ENCODE measurements at regions not wholly inside any gene's neighbourhood (a gene's known extent, or its start where the extent isn't known, plus 50 kb on each side); places are given as distances from the start of the nearest gene placed in this dataset.

GRCh38 chr7:96440328-96440727 is 118.4 kb upstream of the SLC25A13 start:
- no peaks in the 10 kb centered on the region for H3K36me3 ChIP-seq (ENCODE audit: control insufficient read depth in 1 of 2, insufficient read depth in 2 of 2, low read length in 2 of 2)
- no peak overlapping the region for H3K4ac ChIP-seq (ENCODE audit: low read depth, low read length)
- H2AFZ ChIP-seq (ENCODE audit: insufficient read depth, low read length, poor library complexity) = no peak overlapping the region
- no peak overlapping the region for H2BK12ac ChIP-seq (ENCODE audit: low read length)
- H2BK5ac ChIP-seq (ENCODE audit: low read depth, low read length, poor library complexity) = no peak overlapping the region
- H3K27me3 ChIP-seq (ENCODE audit: insufficient read depth, low read length) = no peaks in the 10 kb centered on the region
- no peak overlapping the region for H3K4me3 ChIP-seq (ENCODE audit: low read depth, low read length)
- no peak overlapping the region for H3K4me2 ChIP-seq (ENCODE audit: low read length)
- H4K8ac ChIP-seq (ENCODE audit: low read depth, low read length) = no peak overlapping the region
- no peak overlapping the region for H3K18ac ChIP-seq (ENCODE audit: low read length)
- no peaks in the 10 kb centered on the region for H3K79me2 ChIP-seq (ENCODE audit: control insufficient read depth, insufficient read depth, low read length, poor library complexity)
- no CpG with 5 or more reads among the region's 4 CpGs for WGBS (ENCODE audit: extremely low coverage, insufficient coverage, insufficient read length)
- no peaks in the 10 kb centered on the region for H3K79me1 ChIP-seq (ENCODE audit: low read length)
- H3K9ac ChIP-seq (ENCODE audit: low read length) = no peak overlapping the region
- no peak overlapping the region for H3K23ac ChIP-seq (ENCODE audit: low read length)
- H2BK120ac ChIP-seq (ENCODE audit: insufficient read depth, low read length, poor library complexity) = no peak overlapping the region
- no peak overlapping the region for H4K91ac ChIP-seq (ENCODE audit: low read depth, low read length)
- no peaks in the 10 kb centered on the region for H3K9me3 ChIP-seq (ENCODE audit: insufficient read depth, low read depth, low read length)
- H3K14ac ChIP-seq (ENCODE audit: low read length) = no peak overlapping the region
- H4K12ac ChIP-seq (ENCODE audit: low read depth, low read length) = no peak overlapping the region
- no peak for DNase-seq
- H2AK5ac ChIP-seq (ENCODE audit: low read length) = no peak overlapping the region
- H3K27ac ChIP-seq (ENCODE audit: low read depth, low read length) = no peak overlapping the region
- H3K4me1 ChIP-seq (ENCODE audit: control insufficient read depth in 1 of 2, insufficient read depth in 2 of 2, low read length in 2 of 2) = no peaks in the 10 kb centered on the region

- no peak overlapping the region for H3K23ac ChIP-seq (ENCODE audit: low read length)
- no peak overlapping the region for H2AFZ ChIP-seq (ENCODE audit: insufficient read depth, low read length, poor library complexity)
- H3K27me3 ChIP-seq (ENCODE audit: insufficient read depth, low read length) = no peaks in the 10 kb centered on the region
- no peaks in the 10 kb centered on the region for H3K79me2 ChIP-seq (ENCODE audit: control insufficient read depth, insufficient read depth, low read length, poor library complexity)
- no peaks in the 10 kb centered on the region for H3K4me1 ChIP-seq (ENCODE audit: control insufficient read depth in 1 of 2, insufficient read depth in 2 of 2, low read length in 2 of 2)
- H3K27ac ChIP-seq (ENCODE audit: low read depth, low read length) = no peak overlapping the region
- no peak overlapping the region for H3K4me3 ChIP-seq (ENCODE audit: low read depth, low read length)
- H4K91ac ChIP-seq (ENCODE audit: low read depth, low read length) = no peak overlapping the region
- no peaks in the 10 kb centered on the region for H3K36me3 ChIP-seq (ENCODE audit: control insufficient read depth in 1 of 2, insufficient read depth in 2 of 2, low read length in 2 of 2)
- no peak overlapping the region for H3K4me2 ChIP-seq (ENCODE audit: low read length)
- no peak overlapping the region for H2BK12ac ChIP-seq (ENCODE audit: low read length)
- H3K9ac ChIP-seq (ENCODE audit: low read length) = no peak overlapping the region
- no peak overlapping the region for H4K8ac ChIP-seq (ENCODE audit: low read depth, low read length)
- no peak overlapping the region for H3K14ac ChIP-seq (ENCODE audit: low read length)
- no peak overlapping the region for H2BK120ac ChIP-seq (ENCODE audit: insufficient read depth, low read length, poor library complexity)
- H3K79me1 ChIP-seq (ENCODE audit: low read length) = no peaks in the 10 kb centered on the region
- no peak overlapping the region for H2AK5ac ChIP-seq (ENCODE audit: low read length)
- no peak overlapping the region for H4K12ac ChIP-seq (ENCODE audit: low read depth, low read length)
- no peaks in the 10 kb centered on the region for H3K9me3 ChIP-seq (ENCODE audit: insufficient read depth, low read depth, low read length)
- H3K4ac ChIP-seq (ENCODE audit: low read depth, low read length) = no peak overlapping the region
- no peak for DNase-seq
- no peak overlapping the region for H2BK5ac ChIP-seq (ENCODE audit: low read depth, low read length, poor library complexity)
- no peak overlapping the region for H3K18ac ChIP-seq (ENCODE audit: low read length)
These were observed 115.0 kb upstream of the SLC25A13 start for GRCh38 chr7:96436880-96437279.

- H3K9me3 ChIP-seq (ENCODE audit: insufficient read depth, low read depth, low read length) = no peaks in the 10 kb centered on the region
- no peaks in the 10 kb centered on the region for H3K79me2 ChIP-seq (ENCODE audit: control insufficient read depth, insufficient read depth, low read length, poor library complexity)
- H2AFZ ChIP-seq (ENCODE audit: insufficient read depth, low read length, poor library complexity) = no peak overlapping the region
- no peak overlapping the region for H2BK5ac ChIP-seq (ENCODE audit: low read depth, low read length, poor library complexity)
- H4K91ac ChIP-seq (ENCODE audit: low read depth, low read length) = no peak overlapping the region
- H3K4me1 ChIP-seq (ENCODE audit: control insufficient read depth in 1 of 2, insufficient read depth in 2 of 2, low read length in 2 of 2) = no peaks in the 10 kb centered on the region
- H3K27me3 ChIP-seq (ENCODE audit: insufficient read depth, low read length) = no peaks in the 10 kb centered on the region
- no peak overlapping the region for H3K4me3 ChIP-seq (ENCODE audit: low read depth, low read length)
- no peak overlapping the region for H3K23ac ChIP-seq (ENCODE audit: low read length)
- H2BK120ac ChIP-seq (ENCODE audit: insufficient read depth, low read length, poor library complexity) = no peak overlapping the region
- H2AK5ac ChIP-seq (ENCODE audit: low read length) = no peak overlapping the region
- no CpG with 5 or more reads among the region's 3 CpGs for WGBS (ENCODE audit: extremely low coverage, insufficient coverage, insufficient read length)
- no peak for DNase-seq
- H3K4me2 ChIP-seq (ENCODE audit: low read length) = no peak overlapping the region
- H3K9ac ChIP-seq (ENCODE audit: low read length) = no peak overlapping the region
- H3K4ac ChIP-seq (ENCODE audit: low read depth, low read length) = no peak overlapping the region
- H2BK12ac ChIP-seq (ENCODE audit: low read length) = no peak overlapping the region
- H3K18ac ChIP-seq (ENCODE audit: low read length) = no peak overlapping the region
- no peak overlapping the region for H3K14ac ChIP-seq (ENCODE audit: low read length)
- H3K79me1 ChIP-seq (ENCODE audit: low read length) = no peaks in the 10 kb centered on the region
- H3K36me3 ChIP-seq (ENCODE audit: control insufficient read depth in 1 of 2, insufficient read depth in 2 of 2, low read length in 2 of 2) = no peaks in the 10 kb centered on the region
- H3K27ac ChIP-seq (ENCODE audit: low read depth, low read length) = no peak overlapping the region
- no peak overlapping the region for H4K8ac ChIP-seq (ENCODE audit: low read depth, low read length)
- H4K12ac ChIP-seq (ENCODE audit: low read depth, low read length) = no peak overlapping the region
These were observed 108.5 kb upstream of the SLC25A13 start for GRCh38 chr7:96430356-96430755.

GRCh38 chr7:96427143-96427542 is 105.2 kb upstream of the SLC25A13 start:
- no peak overlapping the region for H3K14ac ChIP-seq (ENCODE audit: low read length)
- H2BK5ac ChIP-seq (ENCODE audit: low read depth, low read length, poor library complexity) = no peak overlapping the region
- H3K4me1 ChIP-seq (ENCODE audit: control insufficient read depth in 1 of 2, insufficient read depth in 2 of 2, low read length in 2 of 2) = no peaks in the 10 kb centered on the region
- H4K91ac ChIP-seq (ENCODE audit: low read depth, low read length) = no peak overlapping the region
- H3K4ac ChIP-seq (ENCODE audit: low read depth, low read length) = no peak overlapping the region
- no peak overlapping the region for H4K8ac ChIP-seq (ENCODE audit: low read depth, low read length)
- H3K9me3 ChIP-seq (ENCODE audit: insufficient read depth, low read depth, low read length) = no peaks in the 10 kb centered on the region
- no peak overlapping the region for H2BK120ac ChIP-seq (ENCODE audit: insufficient read depth, low read length, poor library complexity)
- WGBS (ENCODE audit: extremely low coverage, insufficient coverage, insufficient read length) = no CpG with 5 or more reads among the region's 4 CpGs
- no peaks in the 10 kb centered on the region for H3K79me2 ChIP-seq (ENCODE audit: control insufficient read depth, insufficient read depth, low read length, poor library complexity)
- no peak for DNase-seq
- H3K4me3 ChIP-seq (ENCODE audit: low read depth, low read length) = no peak overlapping the region
- no peak overlapping the region for H3K4me2 ChIP-seq (ENCODE audit: low read length)
- no peak overlapping the region for H2AK5ac ChIP-seq (ENCODE audit: low read length)
- H3K9ac ChIP-seq (ENCODE audit: low read length) = no peak overlapping the region
- no peaks in the 10 kb centered on the region for H3K36me3 ChIP-seq (ENCODE audit: control insufficient read depth in 1 of 2, insufficient read depth in 2 of 2, low read length in 2 of 2)
- no peak overlapping the region for H2BK12ac ChIP-seq (ENCODE audit: low read length)
- no peak overlapping the region for H4K12ac ChIP-seq (ENCODE audit: low read depth, low read length)
- H3K79me1 ChIP-seq (ENCODE audit: low read length) = no peaks in the 10 kb centered on the region
- H3K18ac ChIP-seq (ENCODE audit: low read length) = no peak overlapping the region
- no peak overlapping the region for H2AFZ ChIP-seq (ENCODE audit: insufficient read depth, low read length, poor library complexity)
- H3K27ac ChIP-seq (ENCODE audit: low read depth, low read length) = no peak overlapping the region
- no peaks in the 10 kb centered on the region for H3K27me3 ChIP-seq (ENCODE audit: insufficient read depth, low read length)
- no peak overlapping the region for H3K23ac ChIP-seq (ENCODE audit: low read length)

GRCh38 chr7:96426685-96427084 is 104.8 kb upstream of the SLC25A13 start:
- H3K4ac ChIP-seq (ENCODE audit: low read depth, low read length) = no peak overlapping the region
- no peak overlapping the region for H3K27ac ChIP-seq (ENCODE audit: low read depth, low read length)
- no peaks in the 10 kb centered on the region for H3K79me2 ChIP-seq (ENCODE audit: control insufficient read depth, insufficient read depth, low read length, poor library complexity)
- no peaks in the 10 kb centered on the region for H3K36me3 ChIP-seq (ENCODE audit: control insufficient read depth in 1 of 2, insufficient read depth in 2 of 2, low read length in 2 of 2)
- no peak overlapping the region for H3K18ac ChIP-seq (ENCODE audit: low read length)
- H2BK5ac ChIP-seq (ENCODE audit: low read depth, low read length, poor library complexity) = no peak overlapping the region
- H3K79me1 ChIP-seq (ENCODE audit: low read length) = no peaks in the 10 kb centered on the region
- H3K4me1 ChIP-seq (ENCODE audit: control insufficient read depth in 1 of 2, insufficient read depth in 2 of 2, low read length in 2 of 2) = no peaks in the 10 kb centered on the region
- no peaks in the 10 kb centered on the region for H3K9me3 ChIP-seq (ENCODE audit: insufficient read depth, low read depth, low read length)
- WGBS (ENCODE audit: extremely low coverage, insufficient coverage, insufficient read length) = no CpG with 5 or more reads among the region's 2 CpGs
- H3K4me2 ChIP-seq (ENCODE audit: low read length) = no peak overlapping the region
- no peak overlapping the region for H2BK12ac ChIP-seq (ENCODE audit: low read length)
- no peak for DNase-seq
- no peak overlapping the region for H4K8ac ChIP-seq (ENCODE audit: low read depth, low read length)
- no peaks in the 10 kb centered on the region for H3K27me3 ChIP-seq (ENCODE audit: insufficient read depth, low read length)
- H3K14ac ChIP-seq (ENCODE audit: low read length) = no peak overlapping the region
- H3K9ac ChIP-seq (ENCODE audit: low read length) = no peak overlapping the region
- no peak overlapping the region for H3K4me3 ChIP-seq (ENCODE audit: low read depth, low read length)
- H3K23ac ChIP-seq (ENCODE audit: low read length) = no peak overlapping the region
- no peak overlapping the region for H2BK120ac ChIP-seq (ENCODE audit: insufficient read depth, low read length, poor library complexity)
- no peak overlapping the region for H4K91ac ChIP-seq (ENCODE audit: low read depth, low read length)
- H4K12ac ChIP-seq (ENCODE audit: low read depth, low read length) = no peak overlapping the region
- H2AFZ ChIP-seq (ENCODE audit: insufficient read depth, low read length, poor library complexity) = no peak overlapping the region
- H2AK5ac ChIP-seq (ENCODE audit: low read length) = no peak overlapping the region
